ENCODE measurements at regions not wholly inside any gene's neighbourhood (a gene's known extent, or its start where the extent isn't known, plus 50 kb on each side); places are given as distances from the start of the nearest gene placed in this dataset.

- TF ChIP-seq MTA2 (IDR thresholded peaks at IDR 0.05; ENCODE audit: low read depth): no peak
- TF ChIP-seq BCLAF1 (IDR thresholded peaks at IDR 0.05): no peak
- no peak for TF ChIP-seq RBBP5 (conservative IDR thresholded peaks at IDR 0.05)
- TF ChIP-seq ESRRA (IDR thresholded peaks at IDR 0.05; ENCODE audit: low read length): 0 out of 2 replicates have a peak, but pooled peaks have one; percentile 39
- TF ChIP-seq ZBTB40 (IDR thresholded peaks at IDR 0.05; ENCODE audit: borderline replicate concordance): no peak
- TF ChIP-seq EZH2 (IDR thresholded peaks at IDR 0.05; ENCODE audit: borderline replicate concordance, control insufficient read depth, low read depth, low read length): no peak
- no peak for TF ChIP-seq ATF3 (IDR thresholded peaks at IDR 0.05; ENCODE audit: borderline replicate concordance, extremely low read depth, low read depth, low read length)
- no peak for TF ChIP-seq ZNF274 (IDR thresholded peaks at IDR 0.05; ENCODE audit: insufficient read depth, insufficient read length)
- peak; percentile 88 for TF ChIP-seq YY1 (IDR thresholded peaks at IDR 0.05; ENCODE audit: low read depth, low read length)
- no peak for TF ChIP-seq CBFB (IDR thresholded peaks at IDR 0.05; ENCODE audit: low read depth)
- no peak for TF ChIP-seq ASH2L (IDR thresholded peaks at IDR 0.05; ENCODE audit: borderline replicate concordance, low read depth)
- TF ChIP-seq WRNIP1 (IDR thresholded peaks at IDR 0.05; ENCODE audit: borderline replicate concordance, low read depth, low read length): no peak
- TF ChIP-seq SPI1 (IDR thresholded peaks at IDR 0.05; ENCODE audit: borderline replicate concordance, insufficient read depth, low read depth, low read length): peak; percentile 28; the same call in 1 of the 2 replicates
- TF ChIP-seq SMC3 (IDR thresholded peaks at IDR 0.05; ENCODE audit: borderline replicate concordance, low read length): peak; percentile 74
- TF ChIP-seq CREM (IDR thresholded peaks at IDR 0.05; ENCODE audit: low read depth): no peak
- no peak for TF ChIP-seq FOS (IDR thresholded peaks at IDR 0.05; ENCODE audit: borderline replicate concordance, extremely low read depth, insufficient read length)
- TF ChIP-seq RELA (IDR thresholded peaks at IDR 0.05; ENCODE audit: borderline replicate concordance, partially characterized antibody): no peak
- TF ChIP-seq IRF5 (IDR thresholded peaks at IDR 0.05; ENCODE audit: borderline replicate concordance): no peak
- TF ChIP-seq SIN3A (IDR thresholded peaks at IDR 0.05; ENCODE audit: low read depth, low read length): no peak
- TF ChIP-seq TAF1 (IDR thresholded peaks at IDR 0.05; ENCODE audit: borderline replicate concordance, low read depth, low read length): no peak
- TF ChIP-seq NR2C1 (IDR thresholded peaks at IDR 0.05): no peak
- TF ChIP-seq RAD21 (IDR thresholded peaks at IDR 0.05; ENCODE audit: insufficient read depth, low read depth, low read length): peak; percentile 87
- TF ChIP-seq CBX3 (IDR thresholded peaks at IDR 0.05; ENCODE audit: borderline replicate concordance, low read depth): no peak
- no peak for TF ChIP-seq RB1 (IDR thresholded peaks at IDR 0.05; ENCODE audit: borderline replicate concordance)
- peak; percentile 61; the same call in 1 of the 2 replicates for TF ChIP-seq SMARCA5 (IDR thresholded peaks at IDR 0.05)
Observed at GRCh38 chr11:111429066-111429506, 50.0 kb upstream of the POU2AF1 start (continued).
